Stomach (tissue), 4 donors: ENCODE measurements at regions not wholly inside any gene's neighbourhood (a gene's known extent, or its start where the extent isn't known, plus 50 kb on each side); places are given as distances from the start of the nearest gene placed in this dataset.

Experiments used
- CTCF ChIP-seq, 7 experiments: fragments of 450-650 bp in 4 of 7; fragments of 200-600 bp in 3 of 7; sonication (generic) in 3 of 7; IDR thresholded peaks; one replicate each; pipeline ENCODE4 v1.5.1; 2016 to 2019; ENCODE audit warnings: antibody characterized with exemption in 7 of 7, control low read depth in 2 of 7, mild to moderate bottlenecking in 1 of 7
- EP300 ChIP-seq: sonication (generic); formaldehyde crosslinking; IDR thresholded peaks from one replicate; pipeline ENCODE4 v1.6.1; 2017; ENCODE audit warnings: antibody characterized with exemption
- POLR2AphosphoS5 ChIP-seq, 3 donors: sonication (generic); formaldehyde crosslinking; IDR thresholded peaks; one replicate each; pipeline ENCODE4 v1.6.1; 2016; ENCODE audit warnings: antibody characterized with exemption in 3 of 3

GRCh38 chr2:18346874-18347273, 213.6 kb downstream of the RDH14 start:
- TF ChIP-seq EP300 (no peak), CTCF (IDR thresholded peaks at IDR 0.05) (no peak), POLR2AphosphoS5 (IDR thresholded peaks at IDR 0.05) (no peak)
